HepG2 (cell line): ENCODE measurements at regions not wholly inside any gene's neighbourhood (a gene's known extent, or its start where the extent isn't known, plus 50 kb on each side); places are given as distances from the start of the nearest gene placed in this dataset.

Source experiments
- ATAC-seq: fragments of 200-7000 bp; cut with Tn5 transposase; 3 replicates; pipeline ENCODE4 v1.9.1; 2020; ENCODE audit warnings: mild to moderate bottlenecking, moderate library complexity
- BruUV-seq: library from RNA; stranded (reverse); fragments of 400-500 nt; replicated peaks from 2 replicates; lab custom pipeline; 2021; lab: Mats Ljungman, UMichigan
- CTCF ChIA-PET: fragments of 300-600 bp; formaldehyde crosslinking; extraction: SDS; loops from one replicate; lab custom pipeline; 2021; ENCODE audit warnings: low total read pairs, inconsistent platforms, low intra/inter-chr PET ratio; lab: Yijun Ruan, JAX
- POLR2A ChIA-PET: fragments of 350-600 bp; sonication (Branson Sonifier 250); formaldehyde crosslinking; loops from one replicate; lab custom pipeline; 2020; ENCODE audit warnings: antibody characterized with exemption, inconsistent platforms; lab: Yijun Ruan, JAX
- DNase-seq: peaks from one replicate; pipeline ENCODE4 v3.0.0-alpha.2; 2015; ENCODE audit warnings: low spot score
- FAIRE-seq: peaks from 3 replicates; lab custom pipeline; 2011; peaks lifted over from hg19 to GRCh38; lab: Jason Lieb, UNC
- H2AFZ ChIP-seq: one replicate; pipeline ENCODE4 v1.6.1; 2011; ENCODE audit warnings: low read length, inconsistent platforms
- H3K27ac ChIP-seq: fragments of 300-600 bp; 3 replicates; pipeline ENCODE4 v1.8.0; 2011; ENCODE audit warnings: mixed run types, mild to moderate bottlenecking, mixed read lengths, low read length, inconsistent platforms; ENCODE audit not compliant: insufficient read depth; ENCODE audit errors: extremely low read length
- H3K27me3 ChIP-seq, 2 experiments: fragments of 200-600 bp in 1 of 2; 2 replicates in 1 of 2; 3 replicates in 1 of 2; pipeline versions ENCODE4 v1.6.0 to v1.8.0; 2011; ENCODE audit warnings: low read length in 2 of 2, mild to moderate bottlenecking in 2 of 2, moderate library complexity in 2 of 2, inconsistent platforms in 1 of 2; ENCODE audit not compliant: insufficient read depth in 2 of 2, control insufficient read depth in 1 of 2
- H3K36me3 ChIP-seq, 2 experiments: fragments of 200-600 bp in 1 of 2; replicated peaks in 1 of 2; 2 replicates in 1 of 2; 3 replicates in 1 of 2; pipeline versions ENCODE4 v1.5.1 to v1.8.0; 2011; ENCODE audit warnings: low read length in 2 of 2, inconsistent platforms in 1 of 2; ENCODE audit not compliant: insufficient read depth in 2 of 2, control insufficient read depth in 1 of 2
- H3K4me1 ChIP-seq: 2 replicates; pipeline ENCODE4 v1.5.1; 2012; ENCODE audit warnings: low read length, inconsistent platforms; ENCODE audit not compliant: insufficient read depth
- H3K4me2 ChIP-seq: 2 replicates; pipeline ENCODE4 v1.6.0; 2011; ENCODE audit warnings: low read depth, low read length, inconsistent platforms
- H3K4me3 ChIP-seq, 3 experiments: fragments of 200-600 bp in 1 of 3; sonication (generic), shearing (Covaris generic) in 1 of 3; replicated peaks in 1 of 3; 2 replicates each; pipeline ENCODE4 v1.5.1; 2011 to 2016; ENCODE audit warnings: low read length in 3 of 3, inconsistent platforms in 2 of 3, low read depth in 2 of 3, mild to moderate bottlenecking in 2 of 3, control low read depth in 1 of 3, mixed read lengths in 1 of 3; ENCODE audit not compliant: insufficient read depth in 1 of 3
- H3K79me2 ChIP-seq: one replicate; pipeline ENCODE4 v1.6.1; 2011; ENCODE audit warnings: low read length, inconsistent platforms; ENCODE audit not compliant: insufficient read depth
- H3K9ac ChIP-seq: 2 replicates; pipeline ENCODE4 v1.6.0; 2011; ENCODE audit warnings: mild to moderate bottlenecking, low read depth, low read length, inconsistent platforms; ENCODE audit not compliant: insufficient read depth
- H3K9me3 ChIP-seq: 2 replicates; pipeline ENCODE4 v1.5.1; 2012; ENCODE audit warnings: mild to moderate bottlenecking, low read length
- H4K20me1 ChIP-seq: 2 replicates; pipeline ENCODE4 v1.6.0; 2011; ENCODE audit warnings: inconsistent platforms, mild to moderate bottlenecking, low read length, moderate library complexity; ENCODE audit not compliant: insufficient read depth
- ATF6 ChIP-seq: sonication (generic); formaldehyde crosslinking; conservative IDR thresholded peaks from 2 replicates; pipeline ENCODE4 v1.4.0; 2020; ENCODE audit warnings: missing genetic modification reagents
- E2F5 ChIP-seq: sonication (generic); formaldehyde crosslinking; conservative IDR thresholded peaks from 2 replicates; pipeline ENCODE4 v1.4.0; 2020; ENCODE audit warnings: missing genetic modification reagents
- ETV6 ChIP-seq: sonication (generic); formaldehyde crosslinking; conservative IDR thresholded peaks from 2 replicates; pipeline ENCODE4 v1.4.0; 2020; ENCODE audit warnings: missing genetic modification reagents
- FUBP1 ChIP-seq: sonication (generic); formaldehyde crosslinking; IDR thresholded peaks from 2 replicates; pipeline ENCODE4 v1.5.1; 2020; ENCODE audit warnings: missing genetic modification reagents, mild to moderate bottlenecking, borderline replicate concordance
- KMT2A ChIP-seq: sonication (generic); formaldehyde crosslinking; IDR thresholded peaks from 2 replicates; pipeline ENCODE4 v1.4.0; 2020; ENCODE audit warnings: missing genetic modification reagents
- PTBP1 ChIP-seq: fragments of 200-400 bp; formaldehyde crosslinking; IDR thresholded peaks from 2 replicates; pipeline ENCODE4 v1.6.1; 2018; ENCODE audit warnings: low read length, low read depth; ENCODE audit not compliant: poor library complexity, severe bottlenecking
- SIX4 ChIP-seq: sonication (generic); formaldehyde crosslinking; IDR thresholded peaks from 2 replicates; pipeline ENCODE4 v1.4.0; 2020; ENCODE audit warnings: missing genetic modification reagents
- TAF1 ChIP-seq: sonication (generic); formaldehyde crosslinking; IDR thresholded peaks from 2 replicates; pipeline ENCODE4 v1.4.0; 2020; ENCODE audit warnings: missing genetic modification reagents
- TFDP1 ChIP-seq: IDR thresholded peaks from 2 replicates; pipeline ENCODE4 v1.6.1; 2016; ENCODE audit warnings: missing compliant biosample characterization, missing genetic modification reagents, borderline replicate concordance
- TGIF2 ChIP-seq: IDR thresholded peaks from 2 replicates; pipeline ENCODE4 v1.6.1; 2016; ENCODE audit warnings: control low read depth, missing compliant biosample characterization
- ZBTB4 ChIP-seq: sonication (generic); formaldehyde crosslinking; IDR thresholded peaks from 2 replicates; pipeline ENCODE4 v1.4.0; 2020; ENCODE audit warnings: missing genetic modification reagents, mild to moderate bottlenecking, borderline replicate concordance
- ZNF256 ChIP-seq: sonication (generic); formaldehyde crosslinking; conservative IDR thresholded peaks from 2 replicates; pipeline ENCODE4 v1.4.0; 2020; ENCODE audit warnings: missing genetic modification reagents
- ZNF34 ChIP-seq: sonication (generic); formaldehyde crosslinking; IDR thresholded peaks from 2 replicates; pipeline ENCODE4 v1.4.0; 2020; ENCODE audit warnings: mild to moderate bottlenecking, missing genetic modification reagents, borderline replicate concordance
- ZNF639 ChIP-seq: conservative IDR thresholded peaks from 2 replicates; pipeline ENCODE4 v1.6.1; 2018; ENCODE audit warnings: missing genetic modification reagents
- ZNF879 ChIP-seq: sonication (generic); formaldehyde crosslinking; IDR thresholded peaks from 2 replicates; pipeline ENCODE4 v1.8.1; 2023; ENCODE audit warnings: missing genetic modification reagents
- WGBS: methylation state at CpG from one replicate; pipeline ENCODE4 v1.1.6; 2017; ENCODE audit warnings: low lambda C conversion rate; 5-methylcytosine and 5-hydroxymethylcytosine counted together
- in situ Hi-C: cut with HindIII; loops from 2 replicates; pipeline ENCODE4 v1.10.0; 2017; ENCODE audit warnings: low pct_unique_long_range_greater_than_20kb; ENCODE audit not compliant: extremely low pct_ligation_motif_present
- intact Hi-C: fragments of 100-400 bp; cut with micrococcal nuclease; formaldehyde crosslinking; loops from one replicate; pipeline ENCODE4 v1.10.0; 2022; ENCODE audit not compliant: unreplicated experiment

- H3K9ac ChIP-seq = no peak overlapping the region
- BruUV-seq = no TSS peak
- 0% methylated on average over 2 of the region's 2 CpGs for WGBS
- H3K4me3 ChIP-seq = no peak overlapping the region
- H3K27me3 ChIP-seq = no peaks in the 10 kb centered on the region
- intact Hi-C loops (no loop called here), in situ Hi-C loops (no loop called here)
- POLR2A ChIA-PET = no interaction called here
- no peaks in the 10 kb centered on the region for H3K79me2 ChIP-seq
- no peak overlapping the region for H3K4me2 ChIP-seq
- H4K20me1 ChIP-seq = no peaks in the 10 kb centered on the region
- DNase-seq = no peak
- H3K36me3 ChIP-seq = no peaks in the 10 kb centered on the region
- no peak overlapping the region for H2AFZ ChIP-seq
- no peak overlapping the region for H3K27ac ChIP-seq
- no peaks in the 10 kb centered on the region for H3K4me1 ChIP-seq
- no peaks in the 10 kb centered on the region for H3K9me3 ChIP-seq
- ATAC-seq = no peak
- CTCF ChIA-PET = no interaction called here
- FAIRE-seq = no peak
- TF ChIP-seq E2F5 (CRISPR knock-in tag) (no peak), ATF6 (no peak), ZNF34 (no peak), ZNF639 (no peak), TAF1 (no peak), ETV6 (CRISPR knock-in tag) (no peak), FUBP1 (CRISPR knock-in tag) (no peak), PTBP1 (no peak), TGIF2 (no peak), TFDP1 (CRISPR knock-in tag) (no peak), ZBTB4 (no peak), ZNF256 (CRISPR knock-in tag) (no peak), KMT2A (no peak), ZNF879 (CRISPR knock-in tag) (no peak), SIX4 (CRISPR knock-in tag) (no peak)
Observed at GRCh38 chr21:16028142-16028541, 298.4 kb downstream of the USP25 start.
